SU-DHL-6 (cell line): ENCODE measurements at regions not wholly inside any gene's neighbourhood (a gene's known extent, or its start where the extent isn't known, plus 50 kb on each side); places are given as distances from the start of the nearest gene placed in this dataset.

Source experiments
- H2AFZ ChIP-seq: fragments of 200-600 bp; sonication (generic); 2 replicates; pipeline ENCODE4 v1.6.1; 2014; ENCODE audit warnings: low read depth, mild to moderate bottlenecking, moderate library complexity, mixed read lengths, antibody characterized with exemption, low read length; ENCODE audit not compliant: severe bottlenecking
- H3F3A ChIP-seq: fragments of 200-600 bp; shearing (Covaris generic); 2 replicates; pipeline ENCODE4 v1.6.0; 2016; ENCODE audit warnings: antibody characterized with exemption, mild to moderate bottlenecking; ENCODE audit not compliant: insufficient read depth
- H3K27ac ChIP-seq: fragments of 200-600 bp; sonication (generic); 2 replicates; pipeline ENCODE4 v1.5.1; 2016; ENCODE audit warnings: low read depth, mild to moderate bottlenecking, low read length, moderate library complexity, mixed read lengths
- H3K27me3 ChIP-seq: fragments of 200-600 bp; sonication (generic), shearing (Covaris generic); 2 replicates; pipeline ENCODE4 v1.6.0; 2014; ENCODE audit warnings: mild to moderate bottlenecking, low read length
- H3K36me3 ChIP-seq: fragments of 200-600 bp; sonication (generic); 2 replicates; pipeline ENCODE4 v1.6.1; 2014; ENCODE audit warnings: mild to moderate bottlenecking, low read length, mixed read lengths
- H3K4me2 ChIP-seq: fragments of 300-600, 200-600 bp; shearing (Covaris generic), sonication (generic); 2 replicates; pipeline ENCODE4 v1.6.0; 2014; ENCODE audit warnings: low read length, low read depth, mild to moderate bottlenecking; ENCODE audit not compliant: poor library complexity, severe bottlenecking
- H3K4me3 ChIP-seq: fragments of 200-600 bp; sonication (generic); 2 replicates; pipeline ENCODE4 v1.5.1; 2014; ENCODE audit warnings: antibody characterized with exemption, low read length, mild to moderate bottlenecking, mixed read lengths; ENCODE audit not compliant: insufficient read depth, poor library complexity, severe bottlenecking
- H3K79me2 ChIP-seq: fragments of 200-600 bp; sonication (generic); 2 replicates; pipeline ENCODE4 v1.6.1; 2014; ENCODE audit warnings: mild to moderate bottlenecking, low read length, moderate library complexity; ENCODE audit not compliant: insufficient read depth
- H3K9ac ChIP-seq: fragments of 200-600 bp; sonication (generic); 2 replicates; pipeline ENCODE4 v1.7.0; 2014; ENCODE audit warnings: mild to moderate bottlenecking, low read length
- H3K9me2 ChIP-seq: fragments of 200-600 bp; sonication (generic); replicated peaks from 2 replicates; pipeline ENCODE4 v1.6.1; 2014; ENCODE audit warnings: low read length; ENCODE audit not compliant: insufficient read depth
- H3K9me3 ChIP-seq: fragments of 200-600 bp; sonication (generic); 2 replicates; pipeline ENCODE4 v1.6.1; 2014; ENCODE audit warnings: low read length, mixed read lengths; ENCODE audit not compliant: insufficient read depth
- H4K20me1 ChIP-seq: fragments of 200-600 bp; sonication (generic); 2 replicates; pipeline ENCODE4 v1.6.1; 2014; ENCODE audit warnings: low read depth, mild to moderate bottlenecking, antibody characterized with exemption, low read length, moderate library complexity, mixed read lengths
- EZH2phosphoT487 ChIP-seq: fragments of 200-600 bp; sonication (generic), shearing (Covaris generic); conservative IDR thresholded peaks from 2 replicates; pipeline ENCODE4 v1.6.1; 2018; ENCODE audit warnings: mild to moderate bottlenecking, antibody characterized with exemption, low read length, moderate library complexity, mixed read lengths
- TF ChIP-seq, protein P1 (sequence below): fragments of 200-600 bp; sonication (generic); IDR thresholded peaks from one replicate; pipeline ENCODE4 v1.5.1; 2017; ENCODE audit warnings: antibody characterized with exemption, mild to moderate bottlenecking, low read length, moderate library complexity; ENCODE audit not compliant: insufficient read depth, poor library complexity, severe bottlenecking

DNA sequence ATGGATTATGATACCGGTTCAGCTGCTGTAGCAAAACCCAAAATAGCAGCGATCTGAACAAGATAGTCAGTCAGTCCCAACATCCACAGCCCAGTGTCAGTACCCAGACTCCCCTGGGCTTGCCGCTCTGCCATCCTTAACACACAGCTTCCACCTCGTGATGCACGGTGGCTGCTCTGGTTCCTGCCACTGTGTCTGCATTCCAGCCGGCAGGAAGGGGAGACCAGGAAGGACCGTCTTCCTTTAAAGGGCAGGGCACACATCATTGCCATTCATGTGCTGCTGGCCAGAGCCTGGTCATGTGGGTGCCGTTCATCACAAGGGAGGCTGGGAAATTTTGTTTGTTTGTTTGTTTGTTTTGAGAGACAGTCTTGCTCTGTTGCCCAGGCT is 131.0 kb upstream of the IER5L start:
- Histone ChIP-seq H3K9ac (no peak overlapping the region), H3K9me3 (no peaks in the 10 kb centered on the region), H3K9me2 (no peaks in the 10 kb centered on the region), H3K4me3 (no peak overlapping the region), H3K27ac (no peak overlapping the region), H3K27me3 (no peaks in the 10 kb centered on the region), H3K36me3 (no peaks in the 10 kb centered on the region), H3K79me2 (no peaks in the 10 kb centered on the region), H3F3A (no peaks in the 10 kb centered on the region), H3K4me2 (no peak overlapping the region), H2AFZ (no peak overlapping the region), H4K20me1 (no peaks in the 10 kb centered on the region)
- no peak for TF ChIP-seq EZH2phosphoT487
- TF ChIP-seq, protein P1, sequence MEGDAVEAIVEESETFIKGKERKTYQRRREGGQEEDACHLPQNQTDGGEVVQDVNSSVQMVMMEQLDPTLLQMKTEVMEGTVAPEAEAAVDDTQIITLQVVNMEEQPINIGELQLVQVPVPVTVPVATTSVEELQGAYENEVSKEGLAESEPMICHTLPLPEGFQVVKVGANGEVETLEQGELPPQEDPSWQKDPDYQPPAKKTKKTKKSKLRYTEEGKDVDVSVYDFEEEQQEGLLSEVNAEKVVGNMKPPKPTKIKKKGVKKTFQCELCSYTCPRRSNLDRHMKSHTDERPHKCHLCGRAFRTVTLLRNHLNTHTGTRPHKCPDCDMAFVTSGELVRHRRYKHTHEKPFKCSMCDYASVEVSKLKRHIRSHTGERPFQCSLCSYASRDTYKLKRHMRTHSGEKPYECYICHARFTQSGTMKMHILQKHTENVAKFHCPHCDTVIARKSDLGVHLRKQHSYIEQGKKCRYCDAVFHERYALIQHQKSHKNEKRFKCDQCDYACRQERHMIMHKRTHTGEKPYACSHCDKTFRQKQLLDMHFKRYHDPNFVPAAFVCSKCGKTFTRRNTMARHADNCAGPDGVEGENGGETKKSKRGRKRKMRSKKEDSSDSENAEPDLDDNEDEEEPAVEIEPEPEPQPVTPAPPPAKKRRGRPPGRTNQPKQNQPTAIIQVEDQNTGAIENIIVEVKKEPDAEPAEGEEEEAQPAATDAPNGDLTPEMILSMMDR: no peak

DNA sequence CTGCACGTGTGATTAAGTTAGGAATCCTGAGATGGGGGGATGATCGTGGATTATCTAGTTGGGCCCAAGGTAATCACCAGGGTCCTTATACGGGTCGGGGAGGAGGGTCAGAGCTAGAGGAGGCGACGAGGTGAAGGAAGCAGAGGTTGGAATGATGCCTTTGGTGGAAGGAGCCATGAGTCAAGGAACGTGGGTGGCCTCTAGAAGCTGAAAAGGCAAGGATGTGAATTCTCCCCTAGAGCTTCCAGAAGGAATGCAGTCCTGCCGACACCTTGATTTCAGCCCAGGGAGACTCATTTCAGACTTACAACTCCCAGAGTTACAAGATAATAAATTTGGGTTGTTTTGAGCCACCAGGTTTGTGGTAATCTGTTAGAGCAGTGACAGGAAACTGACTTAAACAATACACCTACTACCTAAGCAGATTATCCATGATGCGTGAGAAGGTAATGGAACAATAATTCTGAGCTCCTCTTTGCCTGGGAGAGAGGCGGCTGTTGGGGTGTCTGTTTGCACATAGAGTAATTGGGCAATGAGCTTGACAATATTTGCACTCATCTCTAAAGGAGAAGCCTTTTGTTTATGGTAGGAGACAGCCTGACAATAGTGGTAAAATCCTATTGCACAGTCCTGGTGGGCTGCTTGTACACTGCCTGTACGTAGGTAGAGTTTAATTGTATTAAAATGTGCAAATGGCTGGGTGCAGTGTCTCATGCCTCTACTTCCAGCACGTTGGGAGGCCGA is 129.3 kb upstream of the IER5L start:
- H3K27ac ChIP-seq: no peak overlapping the region
- no peaks in the 10 kb centered on the region for H3K27me3 ChIP-seq
- H3K9ac ChIP-seq: no peak overlapping the region
- no peaks in the 10 kb centered on the region for H4K20me1 ChIP-seq
- no peaks in the 10 kb centered on the region for H3K79me2 ChIP-seq
- H3K4me2 ChIP-seq: no peak overlapping the region
- H3F3A ChIP-seq: no peaks in the 10 kb centered on the region
- no peak overlapping the region for H3K4me3 ChIP-seq
- no peaks in the 10 kb centered on the region for H3K9me2 ChIP-seq
- no peak overlapping the region for H2AFZ ChIP-seq
- no peak for TF ChIP-seq EZH2phosphoT487
- TF ChIP-seq, protein P1: no peak
- no peaks in the 10 kb centered on the region for H3K36me3 ChIP-seq
- 0 out of 2 replicates have a peak, but pooled peaks cover 4% of the 10 kb centered on the region for H3K9me3 ChIP-seq

DNA sequence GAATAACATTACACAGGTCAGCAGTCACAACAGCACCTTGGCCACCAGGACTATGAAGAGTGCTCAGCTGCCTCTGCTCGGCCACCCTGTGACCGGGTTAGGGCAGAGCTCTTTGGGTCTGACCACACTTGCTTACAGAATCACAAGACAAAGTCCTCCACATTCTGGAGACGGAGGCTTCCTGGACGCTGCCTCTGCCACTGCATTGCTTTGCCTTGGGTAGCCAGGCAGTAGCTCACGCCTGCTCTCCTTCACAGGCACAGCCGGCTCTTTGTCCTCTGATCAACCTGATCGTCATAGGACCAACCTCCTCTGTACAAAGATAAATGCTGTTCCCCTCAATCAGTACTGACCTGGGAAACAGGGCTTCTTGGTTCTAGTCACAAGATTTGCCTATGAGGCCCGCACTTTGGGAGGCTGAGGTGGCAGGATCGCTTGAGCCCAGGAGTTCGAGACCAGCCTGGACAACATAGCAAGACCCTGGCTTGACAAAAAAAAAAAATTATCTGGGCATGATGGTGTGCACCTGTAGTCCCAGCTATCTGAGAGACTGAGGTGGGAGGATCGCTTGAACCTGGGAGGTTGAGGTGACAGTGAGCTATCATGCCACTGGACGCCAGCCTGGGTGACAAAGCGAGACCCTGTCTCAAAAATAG is 128.4 kb upstream of the IER5L start:
- H3K27ac ChIP-seq: no peak overlapping the region
- H3K4me2 ChIP-seq: no peak overlapping the region
- no peaks in the 10 kb centered on the region for H4K20me1 ChIP-seq

More for the DNA sequence above, 128.4 kb upstream of the IER5L start:
- Histone ChIP-seq H3K9me3 (peaks cover 11% of the 10 kb centered on the region; the same call in 1 of the 2 replicates), H3K27me3 (no peaks in the 10 kb centered on the region), H3K9me2 (no peaks in the 10 kb centered on the region), H2AFZ (no peak overlapping the region), H3K4me3 (no peak overlapping the region), H3K79me2 (no peaks in the 10 kb centered on the region), H3K9ac (no peak overlapping the region), H3F3A (no peaks in the 10 kb centered on the region), H3K36me3 (no peaks in the 10 kb centered on the region)
- TF ChIP-seq, protein P1: no peak
